HG03066 (cell line): ENCODE measurements at regions not wholly inside any gene's neighbourhood (a gene's known extent, or its start where the extent isn't known, plus 50 kb on each side); places are given as distances from the start of the nearest gene placed in this dataset.
"Not testable (repeated sequence)": the region's sequence is repeated elsewhere in the genome, so short reads cannot be mapped to it uniquely, and the experiment has no call there.

Source experiments
- ATAC-seq: cut with Tn5 transposase; IDR thresholded peaks from one replicate; pipeline ENCODE4 v1.9.1; 2021; ENCODE audit warnings: low read depth; ENCODE audit not compliant: unreplicated experiment

DNA sequence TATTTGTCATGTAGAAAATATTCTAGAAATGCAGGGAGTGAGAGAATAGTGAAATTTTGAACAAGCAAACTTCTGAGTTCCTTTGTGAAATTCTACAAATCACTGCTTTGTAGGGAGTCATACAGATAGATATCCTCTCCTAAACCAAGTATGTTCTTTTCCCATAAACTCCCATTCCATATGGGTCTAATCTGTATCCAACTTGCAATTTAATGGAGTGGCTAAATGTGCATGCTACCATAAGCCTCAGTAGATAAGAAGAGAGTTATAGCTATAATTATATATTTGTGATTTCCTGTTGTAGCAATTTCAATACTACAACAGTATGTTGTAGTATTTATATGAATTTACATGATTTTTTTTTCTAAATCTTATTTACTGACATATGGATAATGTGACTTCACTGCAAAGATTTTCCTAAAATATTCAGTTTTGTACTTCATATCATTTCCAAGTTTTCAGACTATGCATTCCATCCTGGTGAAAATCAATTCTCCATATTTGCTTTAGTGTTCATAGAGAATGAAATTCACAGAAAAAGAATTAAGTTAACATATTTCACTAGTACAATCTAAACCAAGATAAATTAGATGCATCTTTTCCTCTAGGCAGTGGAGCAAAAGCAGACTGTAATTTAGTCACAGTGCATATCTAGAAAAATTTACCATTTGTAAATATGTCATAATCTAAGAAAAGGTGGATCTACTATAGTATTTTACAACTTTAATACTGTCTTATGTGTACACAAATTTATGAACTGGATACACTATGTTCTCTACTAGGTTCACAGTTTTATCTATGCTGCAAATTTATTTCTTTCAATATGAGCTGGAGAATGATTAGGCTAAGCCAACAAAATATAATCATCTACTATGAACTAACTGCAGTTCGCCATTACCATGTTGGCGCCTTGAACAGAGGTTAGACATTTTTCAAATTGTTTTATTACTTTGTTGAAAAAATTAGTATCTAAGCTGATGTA, 372.9 kb upstream of the NDST3 start:
- no peak for ATAC-seq

DNA sequence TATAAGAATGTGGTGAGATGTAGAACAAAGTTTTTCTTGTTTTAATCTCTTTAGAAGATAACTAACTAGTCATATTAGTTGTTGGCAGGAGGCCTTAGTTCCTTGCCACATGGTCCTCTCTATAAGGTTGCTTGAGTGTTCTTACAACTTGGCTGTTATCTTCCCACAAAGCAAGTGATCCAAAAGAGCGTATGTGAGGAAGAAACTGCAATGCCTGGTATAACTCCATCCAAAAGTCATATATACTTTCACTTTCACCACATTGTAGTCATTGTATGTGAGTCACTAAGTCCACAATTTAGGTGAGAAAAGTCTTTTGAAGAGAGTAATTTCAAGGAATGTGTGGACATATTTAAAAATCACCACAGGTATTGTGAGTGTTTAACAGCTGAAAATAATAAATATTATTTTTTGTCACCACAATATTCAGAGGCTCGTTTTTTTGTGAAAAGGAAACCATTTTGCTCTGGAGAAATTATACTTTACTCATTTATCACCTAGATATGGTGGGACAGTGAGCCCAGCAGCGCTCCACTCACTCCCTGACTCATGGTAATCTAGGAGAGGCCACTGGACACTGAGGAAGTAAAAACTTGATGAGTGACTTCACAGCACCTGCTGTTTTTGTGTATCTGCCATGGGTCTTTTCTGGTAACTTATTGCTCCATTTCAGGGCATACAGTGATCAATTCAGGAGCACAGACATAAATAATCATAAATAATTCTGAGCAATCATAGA, 369.4 kb upstream of the NDST3 start:
- ATAC-seq, result no peak

DNA sequence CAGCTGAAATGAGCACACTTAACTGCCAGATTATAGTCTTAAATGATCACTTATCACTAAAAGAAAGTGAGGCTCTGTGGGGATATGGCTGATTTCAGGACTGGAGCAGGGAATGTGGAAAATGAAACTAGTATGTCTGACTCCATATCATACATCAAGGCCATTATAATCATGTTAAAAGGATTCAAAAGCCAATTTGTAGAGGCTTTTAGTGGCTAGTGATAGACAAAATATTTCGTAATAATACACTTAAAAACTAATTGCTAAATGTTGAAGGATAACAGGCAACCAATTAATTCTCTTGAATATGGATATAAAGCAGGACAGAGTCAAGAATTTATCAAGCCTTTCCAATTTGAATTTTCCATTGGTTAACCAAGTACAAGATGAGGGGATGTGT, 358.1 kb upstream of the NDST3 start:
- ATAC-seq, result no peak

DNA sequence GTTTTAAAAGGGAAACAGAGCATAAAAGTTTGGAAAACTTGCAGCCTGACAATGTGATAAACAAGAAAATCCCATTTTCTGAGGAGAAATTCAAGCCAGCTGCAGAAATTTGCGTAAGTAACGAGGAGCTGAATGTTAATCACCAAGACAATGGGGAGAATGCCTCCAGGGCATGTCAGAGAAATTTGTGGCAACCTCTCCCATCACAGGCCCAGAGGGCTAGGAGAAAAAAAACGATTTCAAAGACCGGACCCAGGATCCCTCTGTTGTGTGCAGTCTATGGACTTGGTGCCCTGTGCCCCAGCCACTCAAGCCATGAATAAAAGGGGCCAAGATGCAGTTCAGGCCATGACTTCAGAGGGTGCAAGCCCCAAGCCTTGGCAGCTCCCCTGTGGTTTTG, 355.4 kb upstream of the NDST3 start:
- ATAC-seq, result no peak

DNA sequence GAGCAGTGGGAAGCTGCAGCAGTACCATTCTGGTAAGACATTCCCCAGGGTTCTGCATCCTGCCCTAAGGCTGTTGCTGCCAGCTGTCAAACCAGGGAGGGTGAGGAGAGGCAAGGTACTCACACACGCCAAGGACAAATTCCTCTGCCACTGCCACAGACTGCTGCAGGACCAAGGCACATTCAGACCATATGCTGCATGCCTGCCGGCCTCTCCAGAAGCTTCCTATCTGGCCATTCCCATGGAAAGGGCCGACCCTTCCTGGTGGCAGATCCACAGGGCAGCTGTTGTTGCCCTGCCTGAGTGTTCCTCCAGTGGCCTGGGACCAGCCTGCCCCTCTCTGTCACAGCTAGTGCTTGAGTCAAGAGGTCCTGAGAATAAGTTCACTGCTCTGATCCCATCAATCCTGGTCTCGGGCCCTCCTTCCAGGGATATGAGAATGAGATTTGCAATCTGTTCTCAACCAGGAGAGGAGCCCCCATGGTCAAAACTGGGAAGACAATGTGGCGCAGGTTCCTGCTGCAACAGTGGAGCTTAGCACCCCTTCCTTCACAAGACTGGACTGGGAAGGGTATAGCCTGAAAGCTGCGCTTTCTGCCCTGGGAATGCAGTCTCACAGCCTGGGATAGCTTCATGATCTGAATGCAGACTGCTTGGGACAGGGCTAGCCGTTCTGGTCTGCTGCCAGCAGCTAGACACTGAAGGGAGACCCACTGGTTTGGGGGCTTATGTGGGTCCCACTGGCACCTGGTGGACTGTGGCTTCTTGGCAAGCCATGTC, 342.5 kb upstream of the NDST3 start:
- no peak for ATAC-seq

DNA sequence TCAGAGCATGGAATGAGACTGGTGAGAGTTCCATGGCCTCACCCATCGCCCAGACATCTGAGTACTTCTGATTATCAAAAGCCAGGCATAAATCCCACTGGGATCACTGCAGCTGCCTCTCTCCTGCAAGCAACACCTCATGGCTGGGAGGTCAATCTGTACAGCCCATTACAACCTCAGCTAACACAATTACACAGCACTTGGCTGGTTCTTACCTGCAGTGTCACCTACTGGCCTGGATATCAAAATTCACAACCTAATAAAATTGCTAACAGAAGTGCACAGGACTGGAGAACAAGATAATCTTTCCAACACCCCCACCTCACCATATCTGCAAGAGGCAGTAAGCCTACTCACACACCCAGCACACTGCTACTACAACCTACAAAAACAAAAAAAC, 341.7 kb upstream of the NDST3 start:
- ATAC-seq, result no peak

DNA sequence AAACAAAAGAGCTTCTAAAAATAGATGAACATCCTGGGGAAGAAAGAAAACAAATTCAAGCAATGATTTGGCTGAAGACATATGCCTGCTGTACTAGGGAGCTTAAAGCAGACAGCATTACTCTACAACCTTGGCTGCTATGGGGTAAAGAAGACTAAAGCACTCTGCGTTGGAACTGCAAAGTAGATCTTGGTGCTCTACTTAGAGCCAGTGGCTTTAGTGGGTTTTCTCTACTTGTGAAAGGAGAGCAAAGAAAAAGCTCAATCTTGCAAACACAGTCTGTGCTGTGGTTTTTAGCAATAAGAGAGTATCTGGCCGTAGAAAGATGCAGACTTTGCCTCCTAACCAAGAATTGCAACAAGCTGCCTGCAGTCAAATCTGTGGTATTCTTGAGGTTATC, 334.7 kb upstream of the NDST3 start:
- no peak for ATAC-seq

DNA sequence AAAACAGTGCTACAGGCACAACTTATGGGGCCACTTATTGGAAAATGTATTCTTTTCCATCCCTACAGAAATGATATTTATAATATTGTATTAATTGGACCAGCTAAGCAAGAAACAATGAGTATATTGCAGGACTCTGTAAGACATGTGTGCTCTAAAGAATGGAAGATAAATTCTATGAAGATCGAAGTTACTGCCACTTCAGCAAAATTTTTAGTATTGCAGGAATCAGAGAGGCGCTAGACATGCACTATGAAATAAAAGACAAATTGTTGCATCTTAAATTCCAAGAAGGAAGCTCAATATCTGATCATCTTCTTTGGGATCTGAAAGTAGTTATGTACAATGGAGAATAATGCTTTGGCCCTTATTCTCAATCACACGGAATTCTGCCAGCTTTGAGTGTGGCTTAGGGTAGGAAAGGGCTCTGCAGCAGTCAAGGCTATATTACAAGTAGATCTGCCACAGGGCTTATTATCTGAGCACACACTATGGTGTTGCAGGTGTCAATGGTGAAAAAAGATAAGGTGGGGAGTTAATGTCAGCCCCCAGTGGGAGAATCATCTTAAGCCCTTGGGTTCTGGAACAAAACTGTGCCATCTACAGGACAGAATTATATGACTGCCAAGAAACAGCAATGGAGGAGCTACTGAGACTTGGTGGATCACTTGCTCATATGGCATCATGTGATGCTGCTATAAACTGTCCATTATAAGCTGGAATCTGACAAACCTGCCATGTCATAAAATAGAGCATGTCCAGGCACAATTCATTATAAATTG, 334.0 kb upstream of the NDST3 start:
- ATAC-seq, result peak; percentile 59

DNA sequence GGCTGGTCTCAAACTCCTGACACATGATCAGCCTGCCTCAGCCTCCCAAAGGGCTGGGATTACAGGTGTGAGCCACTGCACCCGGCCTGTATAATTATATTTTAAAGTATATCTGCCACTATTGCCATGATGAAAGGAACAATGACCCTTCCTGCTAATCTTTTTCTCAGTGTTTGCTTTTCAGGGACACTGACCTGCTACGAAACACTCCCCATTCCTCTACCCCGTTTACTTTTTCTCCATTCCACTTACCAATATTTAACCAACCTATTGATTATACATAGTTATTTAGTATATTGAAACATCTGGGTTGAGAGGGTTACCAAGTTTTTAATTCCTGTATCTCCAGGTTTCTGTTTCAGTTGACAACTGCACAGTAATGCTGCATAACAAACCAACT, 331.9 kb upstream of the NDST3 start:
- ATAC-seq, result no peak

DNA sequence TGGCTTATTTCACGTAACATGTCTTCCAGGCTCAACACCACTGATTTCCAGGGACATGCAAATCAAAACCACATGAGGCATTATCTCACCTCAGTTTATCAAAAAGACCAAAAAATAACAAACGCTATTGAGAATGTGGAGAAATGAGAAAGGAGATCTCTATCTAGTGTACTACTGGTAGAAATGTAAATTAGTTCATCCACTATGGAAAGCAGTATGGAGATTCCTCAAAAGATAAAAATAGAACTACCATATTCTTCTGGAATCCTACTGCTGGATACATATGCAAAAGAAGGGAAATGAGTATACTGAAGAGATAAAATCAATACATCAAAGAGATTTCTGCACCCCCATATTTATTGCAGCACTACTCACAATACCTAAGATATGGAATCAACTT, 329.6 kb upstream of the NDST3 start:
- ATAC-seq, result no peak

DNA sequence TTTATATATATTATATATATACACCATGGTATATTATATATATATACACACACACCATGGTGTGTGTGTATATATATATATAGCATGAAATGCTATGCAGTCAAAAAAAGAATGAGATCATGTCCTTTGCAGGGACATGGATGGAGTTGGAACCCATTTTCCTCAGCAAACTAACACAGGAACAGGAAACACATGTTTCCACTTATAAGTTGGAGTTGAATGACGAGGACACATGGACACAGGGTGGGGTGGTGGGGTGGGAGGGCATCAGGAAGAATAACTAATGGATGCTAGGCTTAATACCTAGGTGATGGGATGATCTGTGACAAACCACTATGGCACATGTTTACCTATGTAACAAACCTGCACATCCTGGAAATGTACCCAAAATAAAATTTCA, 293.6 kb upstream of the NDST3 start:
- ATAC-seq, result no peak

DNA sequence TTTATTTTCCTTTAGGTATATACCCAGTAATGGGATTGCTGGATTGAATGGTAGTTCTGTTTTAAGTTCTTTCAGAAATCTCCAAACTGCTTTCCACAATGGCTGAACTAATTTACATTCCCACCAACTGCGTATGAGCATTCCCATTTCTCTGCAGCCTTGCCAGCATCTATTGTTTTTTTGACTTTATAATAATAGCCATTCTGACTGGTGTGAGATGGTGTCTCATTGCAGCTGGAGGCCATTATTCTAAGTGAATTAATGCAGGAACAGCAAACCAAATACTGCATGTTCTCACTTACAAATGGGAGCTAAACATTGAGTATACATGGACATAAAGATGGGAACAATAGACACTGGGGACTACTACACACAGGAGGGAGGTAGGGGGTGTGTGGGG, 288.9 kb upstream of the NDST3 start:
- not testable (repeated sequence) for ATAC-seq

DNA sequence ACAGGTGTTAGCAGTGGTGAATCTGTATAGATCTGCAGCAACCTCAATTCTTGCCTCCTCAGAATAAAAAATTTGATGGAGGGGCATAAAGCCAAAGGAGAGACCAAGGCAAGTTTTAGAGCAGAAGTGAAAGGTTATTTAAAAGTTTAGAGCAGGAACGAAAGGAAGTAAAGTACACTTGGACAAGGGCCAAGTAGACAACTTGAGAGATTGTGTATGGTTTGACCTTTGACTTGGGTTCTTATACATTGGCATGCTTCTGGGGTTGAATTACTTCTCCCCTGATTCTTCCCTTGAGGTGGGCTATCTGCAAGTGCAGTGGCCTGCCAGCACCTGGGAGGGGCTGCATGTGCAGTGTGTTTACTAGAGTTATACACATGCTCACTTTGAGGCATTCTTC, 278.8 kb upstream of the NDST3 start:
- no peak for ATAC-seq

DNA sequence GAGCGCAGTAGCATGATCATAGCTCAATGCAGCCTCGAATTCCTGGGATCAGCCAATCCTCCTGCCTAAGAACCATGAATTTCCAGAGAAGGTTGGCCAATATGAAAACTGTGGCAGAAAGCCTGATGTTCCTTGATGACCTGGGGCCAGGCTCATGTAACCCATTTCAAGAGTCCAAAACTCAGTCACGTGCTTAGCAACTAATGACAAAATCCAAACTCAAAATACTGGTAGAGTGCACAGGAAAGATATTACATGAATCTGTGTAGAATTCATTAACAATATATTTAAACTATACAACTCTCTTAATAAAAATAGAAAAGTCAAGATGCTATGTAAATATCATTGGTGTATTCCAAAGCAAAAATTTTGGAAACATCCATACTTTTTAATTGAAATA, 265.7 kb upstream of the NDST3 start:
- ATAC-seq, result no peak

DNA sequence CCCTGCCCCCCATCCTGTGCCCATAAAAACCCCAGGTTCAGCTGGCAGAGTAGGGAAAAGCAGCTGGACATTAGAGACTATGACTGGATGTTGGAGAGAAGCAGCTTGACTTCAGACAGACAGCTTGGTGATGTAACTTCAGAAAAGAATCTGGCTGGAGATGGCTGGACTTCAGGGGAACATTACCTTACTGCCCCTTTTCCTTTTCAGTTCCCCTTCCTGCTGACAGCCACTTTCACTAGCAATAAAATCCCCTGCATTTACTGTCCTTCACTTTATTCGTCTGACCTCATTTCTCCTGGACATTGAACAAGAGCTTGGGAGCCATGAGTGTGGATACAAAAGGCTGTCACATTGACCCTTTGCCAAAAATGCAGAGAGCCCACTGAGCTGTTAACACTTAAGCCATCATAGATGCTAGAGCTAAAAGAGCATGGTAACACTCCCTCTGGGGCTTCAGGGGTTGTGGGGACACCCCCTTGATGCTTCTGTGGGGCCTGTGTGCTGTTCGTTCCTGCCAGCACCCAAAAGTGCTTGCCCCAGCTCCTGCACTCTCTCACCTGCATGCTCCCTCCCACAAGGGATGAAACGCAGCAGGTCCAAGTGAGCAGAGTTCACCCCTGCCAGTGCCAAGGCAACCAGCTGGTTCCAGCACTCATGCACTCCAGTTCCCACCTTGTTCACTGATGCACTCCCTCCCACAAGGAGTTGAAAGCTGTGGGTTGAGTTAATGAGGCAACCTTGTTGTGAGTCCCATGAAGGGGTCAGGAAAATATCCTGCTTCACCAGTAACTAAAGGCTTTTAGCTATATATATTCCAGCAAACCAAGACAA, 263.8 kb upstream of the NDST3 start:
- no peak for ATAC-seq

DNA sequence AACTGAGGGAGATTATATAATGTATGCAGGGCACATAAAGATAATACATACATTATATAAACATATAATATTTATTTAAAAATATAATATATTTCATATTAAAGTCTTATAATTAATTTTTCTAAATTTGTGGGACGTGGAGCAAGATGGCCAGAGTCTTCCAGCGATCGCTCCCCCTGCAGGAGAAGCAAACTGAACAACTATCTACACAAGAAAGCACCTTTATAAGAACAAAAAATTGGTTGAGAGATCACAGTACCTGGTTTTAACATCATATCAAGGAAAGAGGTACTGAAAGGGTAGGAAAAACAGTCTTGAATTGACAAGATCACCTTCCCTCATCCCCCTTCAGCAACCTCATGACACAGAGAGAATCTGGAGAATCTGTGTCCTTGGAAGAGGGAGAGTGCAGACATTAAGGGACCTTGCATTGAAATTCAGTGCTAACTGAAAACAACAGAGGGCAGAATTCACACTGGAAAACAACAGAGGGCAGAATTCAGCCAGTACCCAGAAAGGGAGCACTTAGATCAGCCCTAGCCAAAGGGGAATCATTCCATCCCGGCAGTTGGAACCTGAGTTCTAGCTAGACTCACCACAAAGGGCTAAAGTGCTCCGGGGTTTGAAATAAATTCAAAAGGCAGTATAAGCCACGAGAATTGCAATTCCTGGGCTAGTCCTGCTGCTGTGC, 262.5 kb upstream of the NDST3 start:
- no peak for ATAC-seq

DNA sequence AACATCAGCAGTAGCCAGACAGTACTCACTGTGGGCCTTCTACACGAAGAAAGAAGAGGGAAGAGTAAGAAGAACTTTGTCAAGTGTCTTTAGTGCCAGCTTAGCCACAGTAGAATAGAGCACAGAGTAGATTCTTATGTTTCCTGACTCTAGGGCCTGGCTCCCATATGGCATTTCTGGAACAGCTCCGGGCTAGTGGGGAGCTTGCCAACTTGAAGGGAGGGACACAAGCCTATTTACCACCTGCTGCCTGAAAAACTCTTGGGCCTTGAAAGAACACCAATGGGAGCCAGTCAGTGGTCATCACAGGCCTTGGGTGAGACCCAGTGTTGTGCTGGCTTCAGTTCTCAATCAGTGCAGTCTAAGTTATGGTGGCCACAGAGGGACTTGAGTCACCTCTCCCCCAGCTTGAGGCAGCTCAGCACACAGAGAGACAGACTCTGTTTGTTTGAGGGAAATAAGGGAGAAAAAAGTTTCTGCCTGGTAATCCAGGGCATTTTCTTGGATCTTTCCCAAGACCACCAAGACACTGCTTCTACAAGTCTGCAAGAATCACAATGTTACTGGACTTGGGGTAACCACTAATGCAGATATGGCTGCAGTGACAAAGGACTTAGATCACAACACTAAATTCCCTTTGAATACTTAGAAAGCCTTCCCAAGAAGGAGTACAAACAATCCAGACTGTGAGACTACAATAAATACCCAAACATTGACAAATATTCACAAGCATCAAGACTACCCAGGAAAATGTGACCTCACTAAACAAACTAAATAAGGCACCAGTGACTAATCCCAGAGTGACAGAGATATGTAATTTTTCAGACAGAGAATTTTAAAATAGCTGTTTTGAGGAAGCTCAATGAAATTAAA, 261.0 kb upstream of the NDST3 start:
- no peak for ATAC-seq

DNA sequence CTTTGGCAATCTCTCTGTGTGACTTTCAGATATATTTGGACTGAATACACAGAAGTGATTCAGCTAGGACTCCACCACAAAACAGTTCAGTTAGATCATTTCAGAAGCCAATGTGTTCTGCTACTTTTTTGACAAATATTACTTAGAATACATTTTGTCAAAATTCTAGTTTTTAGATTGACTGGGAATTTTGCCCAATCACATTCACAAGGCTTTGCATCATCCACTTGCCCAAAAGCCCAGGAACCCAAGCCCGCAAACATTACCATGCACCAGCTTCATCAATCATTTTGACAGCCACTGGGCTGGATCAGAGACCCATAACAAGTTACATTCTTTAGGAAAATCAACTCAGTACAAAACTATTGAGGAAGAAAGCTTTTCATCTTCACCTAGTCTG, 256.6 kb upstream of the NDST3 start:
- no peak for ATAC-seq
